OCI-LY7 (cell line): ENCODE measurements at regions not wholly inside any gene's neighbourhood (a gene's known extent, or its start where the extent isn't known, plus 50 kb on each side); places are given as distances from the start of the nearest gene placed in this dataset.

ENCODE experiments used
- CTCF ChIP-seq: fragments of 200-600 bp; sonication (generic); conservative IDR thresholded peaks from 2 replicates; pipeline ENCODE4 v1.5.1; 2014; ENCODE audit warnings: mild to moderate bottlenecking, antibody characterized with exemption, low read length, moderate library complexity, mixed read lengths
- EZH2phosphoT487 ChIP-seq: fragments of 200-600 bp; sonication (generic); IDR thresholded peaks from 2 replicates; pipeline ENCODE4 v1.6.1; 2018; ENCODE audit warnings: low read depth, borderline replicate concordance, mild to moderate bottlenecking, mixed run types, antibody characterized with exemption, low read length, moderate library complexity, mixed read lengths

GRCh38 chr3:177349384-177349783, 152.1 kb upstream of the TBL1XR1 start:
- TF ChIP-seq EZH2phosphoT487 (no peak), CTCF (no peak)
